ENCODE measurements at regions not wholly inside any gene's neighbourhood (a gene's known extent, or its start where the extent isn't known, plus 50 kb on each side); places are given as distances from the start of the nearest gene placed in this dataset.

GRCh38 chr18:43590182-43590903, 313.1 kb upstream of the SYT4 start:
- H3K27me3 Mint-ChIP-seq, result no peaks in the 10 kb centered on the region
- H3K36me3 Mint-ChIP-seq (ENCODE audit: low read depth), result no peaks in the 10 kb centered on the region
- H3K9me3 ChIP-seq (ENCODE audit: control insufficient read depth, low read length, poor library complexity, severe bottlenecking), result no peaks in the 10 kb centered on the region
- ATAC-seq (no peak), DNase-seq (no peak)
- peaks cover under 1% of the 10 kb centered on the region for H3K4me1 Mint-ChIP-seq
- H3K4me3 Mint-ChIP-seq, result no peak overlapping the region
- no peak overlapping the region for H3K27ac Mint-ChIP-seq

DNA sequence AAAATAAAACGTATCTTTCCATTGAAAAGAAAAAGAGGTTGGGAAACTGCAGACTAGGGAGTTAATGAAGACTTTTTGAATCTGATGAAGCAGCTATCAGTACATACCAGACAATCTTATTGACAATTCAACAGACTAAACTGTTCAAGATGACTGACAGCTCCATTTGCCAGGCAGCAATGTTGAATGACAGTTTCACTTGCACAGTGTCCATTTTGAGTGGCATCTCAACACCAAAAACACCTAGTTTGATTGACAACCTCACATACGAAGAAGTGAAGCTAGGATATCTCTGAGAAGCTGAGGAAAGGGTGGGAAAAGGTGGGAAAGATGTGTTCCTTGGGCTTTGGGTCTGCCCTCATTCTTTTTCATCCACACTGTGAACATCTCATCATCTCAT, 315.0 kb upstream of the SYT4 start:
- Mint-ChIP-seq H3K27me3 (no peaks in the 10 kb centered on the region), H3K4me1 (no peaks in the 10 kb centered on the region), H3K4me3 (no peak overlapping the region), H3K36me3 (ENCODE audit: low read depth) (no peaks in the 10 kb centered on the region), H3K27ac (no peak overlapping the region)
- no peak for ATAC-seq
- no peak for DNase-seq
- H3K9me3 ChIP-seq (ENCODE audit: control insufficient read depth, low read length, poor library complexity, severe bottlenecking), result no peaks in the 10 kb centered on the region

DNA sequence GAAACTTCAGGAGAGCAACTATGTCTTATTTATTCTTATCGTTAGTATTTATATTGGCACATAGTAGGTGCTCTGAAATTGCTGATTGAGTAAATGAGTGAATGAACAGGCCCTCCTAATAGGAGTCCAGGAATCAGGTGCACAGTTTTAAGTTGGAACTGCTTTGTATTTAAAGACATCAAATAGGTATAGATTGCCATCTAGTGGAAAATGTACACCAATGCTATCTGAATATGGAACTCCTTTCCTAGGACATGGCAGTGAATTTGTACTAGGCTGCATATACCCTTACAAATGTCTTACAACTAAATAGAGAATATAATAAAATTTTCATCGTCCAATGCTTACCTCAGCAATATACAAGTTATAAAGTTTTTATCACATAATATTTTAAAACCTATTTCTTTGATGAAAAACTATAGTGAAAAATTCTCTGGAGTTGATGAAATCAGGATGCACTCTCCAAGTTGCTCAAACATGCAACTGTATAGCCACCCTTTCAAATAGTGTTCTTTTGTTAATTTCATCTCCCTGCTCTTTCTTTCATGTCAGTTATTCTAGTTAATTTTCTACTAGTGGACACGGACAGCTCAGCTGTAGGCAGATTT, 318.9 kb upstream of the SYT4 start:
- no peak overlapping the region for H3K27ac Mint-ChIP-seq
- H3K4me3 Mint-ChIP-seq, result no peak overlapping the region
- ATAC-seq, result no peak
- H3K4me1 Mint-ChIP-seq, result no peaks in the 10 kb centered on the region
- no peaks in the 10 kb centered on the region for H3K36me3 Mint-ChIP-seq (ENCODE audit: low read depth)
- DNase-seq, result no peak
- no peaks in the 10 kb centered on the region for H3K27me3 Mint-ChIP-seq
- no peaks in the 10 kb centered on the region for H3K9me3 ChIP-seq (ENCODE audit: control insufficient read depth, low read length, poor library complexity, severe bottlenecking)

- Mint-ChIP-seq H3K27me3 (no peaks in the 10 kb centered on the region), H3K36me3 (ENCODE audit: low read depth) (no peaks in the 10 kb centered on the region), H3K27ac (no peak overlapping the region), H3K4me1 (no peaks in the 10 kb centered on the region), H3K4me3 (no peak overlapping the region)
- no peak for ATAC-seq
- H3K9me3 ChIP-seq (ENCODE audit: control insufficient read depth, low read length, poor library complexity, severe bottlenecking), result no peaks in the 10 kb centered on the region
- DNase-seq, result no peak
Observed at GRCh38 chr18:43601432-43601831, 324.1 kb upstream of the SYT4 start.

DNA sequence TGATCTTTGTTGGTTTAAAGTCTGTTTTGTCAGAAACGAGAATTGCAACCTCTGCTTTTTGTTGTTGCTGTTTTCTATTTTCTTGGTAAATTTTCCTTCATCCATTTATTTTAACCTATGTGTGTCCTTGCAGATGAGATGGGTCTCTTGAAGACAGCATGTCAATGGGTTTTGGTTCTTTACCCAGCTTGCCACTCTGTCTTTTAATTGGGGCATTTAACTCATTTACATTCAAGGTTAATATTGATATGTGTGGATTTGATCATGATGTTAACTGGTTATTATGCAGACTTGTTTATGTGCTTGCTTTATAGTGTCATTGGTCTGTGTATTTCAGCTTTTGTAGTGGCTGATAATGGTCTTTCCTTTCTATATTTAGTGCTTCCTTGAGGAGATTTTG, 327.9 kb upstream of the SYT4 start:
- no peak for DNase-seq
- no peak overlapping the region for H3K27ac Mint-ChIP-seq
- H3K4me3 Mint-ChIP-seq, result no peak overlapping the region
- no peaks in the 10 kb centered on the region for H3K27me3 Mint-ChIP-seq
- no peaks in the 10 kb centered on the region for H3K36me3 Mint-ChIP-seq (ENCODE audit: low read depth)
- no peak for ATAC-seq
- no peaks in the 10 kb centered on the region for H3K9me3 ChIP-seq (ENCODE audit: control insufficient read depth, low read length, poor library complexity, severe bottlenecking)
- no peaks in the 10 kb centered on the region for H3K4me1 Mint-ChIP-seq

GRCh38 chr18:43606795-43607194, 329.5 kb upstream of the SYT4 start:
- H3K4me1 Mint-ChIP-seq, result no peaks in the 10 kb centered on the region
- DNase-seq, result no peak

DNA sequence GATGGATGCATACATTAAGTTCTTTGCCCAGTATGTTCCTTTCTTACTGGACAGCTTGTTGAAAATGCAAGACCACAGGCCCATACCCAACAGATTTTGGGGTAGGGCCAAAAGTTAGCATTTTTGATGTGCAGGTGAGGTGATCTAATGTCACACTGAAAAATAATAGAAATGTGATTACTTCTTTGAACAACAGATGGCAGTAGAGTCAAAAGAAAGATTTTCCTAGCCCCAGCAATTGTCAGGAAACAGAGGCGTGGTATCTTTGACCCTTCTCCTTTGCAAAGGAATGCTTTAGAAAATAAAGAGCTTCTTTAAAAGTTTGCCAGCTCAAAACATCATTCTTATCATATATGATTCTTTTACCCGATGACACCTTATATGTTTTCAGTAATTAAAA, 343.6 kb upstream of the SYT4 start:
- no peaks in the 10 kb centered on the region for H3K9me3 ChIP-seq (ENCODE audit: control insufficient read depth, low read length, poor library complexity, severe bottlenecking)
- Mint-ChIP-seq H3K27me3 (no peaks in the 10 kb centered on the region), H3K36me3 (ENCODE audit: low read depth) (no peaks in the 10 kb centered on the region), H3K4me1 (no peaks in the 10 kb centered on the region), H3K27ac (no peak overlapping the region), H3K4me3 (no peak overlapping the region)
- no peak for DNase-seq
- no peak for ATAC-seq

More at GRCh38 chr18:43606795-43607194, 329.5 kb upstream of the SYT4 start:
- H3K4me3 Mint-ChIP-seq, result no peak overlapping the region
- no peaks in the 10 kb centered on the region for H3K9me3 ChIP-seq (ENCODE audit: control insufficient read depth, low read length, poor library complexity, severe bottlenecking)
- no peaks in the 10 kb centered on the region for H3K36me3 Mint-ChIP-seq (ENCODE audit: low read depth)
- ATAC-seq, result no peak
- H3K27me3 Mint-ChIP-seq, result no peaks in the 10 kb centered on the region
- no peak overlapping the region for H3K27ac Mint-ChIP-seq

- no peak overlapping the region for H3K4me3 Mint-ChIP-seq
- no peak overlapping the region for H3K27ac Mint-ChIP-seq
- H3K27me3 Mint-ChIP-seq, result no peaks in the 10 kb centered on the region
- H3K9me3 ChIP-seq (ENCODE audit: control insufficient read depth, low read length, poor library complexity, severe bottlenecking), result no peaks in the 10 kb centered on the region
- no peaks in the 10 kb centered on the region for H3K4me1 Mint-ChIP-seq
- no peak for DNase-seq
- ATAC-seq, result no peak
- H3K36me3 Mint-ChIP-seq (ENCODE audit: low read depth), result no peaks in the 10 kb centered on the region
Observed at GRCh38 chr18:43622024-43622423, 344.7 kb upstream of the SYT4 start.

GRCh38 chr18:43625582-43625981, 348.3 kb upstream of the SYT4 start:
- H3K27me3 Mint-ChIP-seq, result no peaks in the 10 kb centered on the region
- H3K27ac Mint-ChIP-seq, result no peak overlapping the region
- no peak overlapping the region for H3K4me3 Mint-ChIP-seq
- H3K9me3 ChIP-seq (ENCODE audit: control insufficient read depth, low read length, poor library complexity, severe bottlenecking), result no peaks in the 10 kb centered on the region
- ATAC-seq (no peak), DNase-seq (no peak)
- H3K4me1 Mint-ChIP-seq, result no peaks in the 10 kb centered on the region
- H3K36me3 Mint-ChIP-seq (ENCODE audit: low read depth), result no peaks in the 10 kb centered on the region

GRCh38 chr18:43627848-43628530, 350.7 kb upstream of the SYT4 start:
- no peak overlapping the region for H3K27ac Mint-ChIP-seq
- H3K4me1 Mint-ChIP-seq, result no peaks in the 10 kb centered on the region
- no peaks in the 10 kb centered on the region for H3K27me3 Mint-ChIP-seq
- DNase-seq (no peak), ATAC-seq (no peak)
- H3K36me3 Mint-ChIP-seq (ENCODE audit: low read depth), result no peaks in the 10 kb centered on the region
- H3K4me3 Mint-ChIP-seq, result no peak overlapping the region
- H3K9me3 ChIP-seq (ENCODE audit: control insufficient read depth, low read length, poor library complexity, severe bottlenecking), result no peaks in the 10 kb centered on the region

GRCh38 chr18:43634994-43635393, 357.7 kb upstream of the SYT4 start:
- H3K27me3 Mint-ChIP-seq, result no peaks in the 10 kb centered on the region
- H3K4me1 Mint-ChIP-seq, result no peaks in the 10 kb centered on the region
- DNase-seq (no peak), ATAC-seq (no peak)
- no peak overlapping the region for H3K4me3 Mint-ChIP-seq
- H3K27ac Mint-ChIP-seq, result no peak overlapping the region
- no peaks in the 10 kb centered on the region for H3K36me3 Mint-ChIP-seq (ENCODE audit: low read depth)
- no peaks in the 10 kb centered on the region for H3K9me3 ChIP-seq (ENCODE audit: control insufficient read depth, low read length, poor library complexity, severe bottlenecking)

GRCh38 chr18:43635397-43635796, 358.1 kb upstream of the SYT4 start:
- no peaks in the 10 kb centered on the region for H3K9me3 ChIP-seq (ENCODE audit: control insufficient read depth, low read length, poor library complexity, severe bottlenecking)
- no peaks in the 10 kb centered on the region for H3K36me3 Mint-ChIP-seq (ENCODE audit: low read depth)
- no peak for DNase-seq
- H3K4me3 Mint-ChIP-seq, result no peak overlapping the region
- no peak for ATAC-seq
- no peak overlapping the region for H3K27ac Mint-ChIP-seq
- no peaks in the 10 kb centered on the region for H3K4me1 Mint-ChIP-seq
- no peaks in the 10 kb centered on the region for H3K27me3 Mint-ChIP-seq

GRCh38 chr18:43642727-43643330, 365.5 kb upstream of the SYT4 start:
- Mint-ChIP-seq H3K4me1 (no peaks in the 10 kb centered on the region), H3K27me3 (no peaks in the 10 kb centered on the region), H3K27ac (no peak overlapping the region), H3K36me3 (ENCODE audit: low read depth) (no peaks in the 10 kb centered on the region), H3K4me3 (no peak overlapping the region)
- DNase-seq (no peak), ATAC-seq (no peak)
- no peaks in the 10 kb centered on the region for H3K9me3 ChIP-seq (ENCODE audit: control insufficient read depth, low read length, poor library complexity, severe bottlenecking)

All from T-helper 17 cell (primary cell).